Upper lobe of left lung (tissue), 6 donors: ENCODE measurements at regions not wholly inside any gene's neighbourhood (a gene's known extent, or its start where the extent isn't known, plus 50 kb on each side); places are given as distances from the start of the nearest gene placed in this dataset.

Source experiments
- ATAC-seq, 2 donors: fragments of 200-7000 bp; cut with Tn5 transposase; one replicate each; pipeline ENCODE4 v1.9.1; 2022; ENCODE audit warnings: mild to moderate bottlenecking in 2 of 2, moderate library complexity in 2 of 2; ENCODE audit not compliant: low FRiP score in 2 of 2
- DNase-seq, 2 donors: peaks; one replicate each; pipeline ENCODE4 v3.0.0-alpha.2; 2019 to 2020
- H3K27ac ChIP-seq, 4 donors: fragments of 200-600 bp; sonication (generic); one replicate each; pipeline ENCODE4 v1.5.1; 2016 to 2019
- H3K27me3 ChIP-seq, 4 donors: fragments of 200-600 bp; sonication (generic); one replicate each; pipeline ENCODE4 v1.5.1; 2017 to 2019
- H3K36me3 ChIP-seq, 4 donors: fragments of 200-600 bp; sonication (generic); one replicate each; pipeline ENCODE4 v1.5.1; 2016 to 2019
- H3K4me1 ChIP-seq, 4 donors: fragments of 200-600 bp; sonication (generic); one replicate each; pipeline ENCODE4 v1.5.1; 2018 to 2019
- H3K4me3 ChIP-seq, 4 donors: fragments of 200-600 bp; sonication (generic); one replicate each; pipeline ENCODE4 v1.5.1; 2017 to 2019; ENCODE audit warnings: mild to moderate bottlenecking in 2 of 4, moderate library complexity in 1 of 4
- H3K9me3 ChIP-seq, 4 donors: fragments of 200-600 bp; sonication (generic); one replicate each; pipeline ENCODE4 v1.5.1; 2018 to 2019
- CTCF ChIP-seq, 6 experiments: fragments of 450-650 bp in 4 of 6; fragments of 200-600 bp in 2 of 6; sonication (generic) in 2 of 6; IDR thresholded peaks; one replicate each; pipeline ENCODE4 v1.5.1; 2016 to 2019; ENCODE audit warnings: antibody characterized with exemption in 6 of 6
- EP300 ChIP-seq, 4 donors: sonication (generic); formaldehyde crosslinking; IDR thresholded peaks; one replicate each; pipeline ENCODE4 v1.5.1; 2017; ENCODE audit warnings: antibody characterized with exemption in 4 of 4, control low read depth in 2 of 4
- POLR2A ChIP-seq, 4 donors: fragments of 450-650 bp; IDR thresholded peaks; one replicate each; pipeline ENCODE4 v1.5.1; 2016 to 2017; ENCODE audit warnings: antibody characterized with exemption in 4 of 4, mild to moderate bottlenecking in 2 of 4
- POLR2AphosphoS5 ChIP-seq, 2 donors: sonication (generic); formaldehyde crosslinking; IDR thresholded peaks; one replicate each; pipeline ENCODE4 v1.5.1; 2017; ENCODE audit warnings: antibody characterized with exemption in 2 of 2
- WGBS, 2 donors: methylation state at CpG; one replicate each; pipeline ENCODE4 v1.1.5; 2017 to 2018; 5-methylcytosine and 5-hydroxymethylcytosine counted together
- donor health status: DM: no; HTN: no; CAD: no; lungs with moderate emphysema.
- donor health status: DM: no; HTN: yes; CAD: no; lungs with severe emphysema.

GRCh38 chrX:126723881-126724280 is 95.6 kb upstream of the PRR32 start:
- no peak for TF ChIP-seq POLR2AphosphoS5 (IDR thresholded peaks at IDR 0.05)
- no peak for TF ChIP-seq EP300 (IDR thresholded peaks at IDR 0.05)
- TF ChIP-seq CTCF (IDR thresholded peaks at IDR 0.05): no peak
- TF ChIP-seq POLR2A (IDR thresholded peaks at IDR 0.05): no peak
- ATAC-seq: no peak
- Histone ChIP-seq H3K9me3 (no peaks in the 10 kb centered on the region), H3K4me1 (no peaks in the 10 kb centered on the region), H3K27ac (no peak overlapping the region), H3K36me3 (no peaks in the 10 kb centered on the region), H3K27me3 (no peaks in the 10 kb centered on the region), H3K4me3 (no peak overlapping the region)
- WGBS, 2 donors: 66 to 85% methylated on average over 10 to 15 of the region's 15 CpGs
- peak in 1 of 2 donors; percentile 2 for DNase-seq

DNA sequence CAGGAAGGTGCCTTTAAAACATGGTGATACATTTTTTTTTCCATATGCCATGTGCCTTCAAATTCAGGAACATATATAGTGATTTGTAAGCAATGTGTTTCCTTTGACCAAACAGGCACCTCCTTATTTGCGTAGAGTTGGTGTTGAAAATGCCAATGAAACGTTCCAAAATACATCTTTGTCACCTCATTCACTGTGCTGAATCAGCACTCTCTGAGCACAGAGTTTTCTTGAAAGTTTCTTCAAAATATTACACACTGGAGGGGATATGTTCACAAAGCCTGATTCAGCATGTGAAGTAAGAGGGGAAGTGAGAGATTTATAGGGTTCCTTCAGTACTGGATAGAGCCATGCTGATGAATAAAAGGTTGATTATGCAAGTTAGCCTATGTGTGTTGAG is 85.7 kb upstream of the PRR32 start:
- Histone ChIP-seq H3K4me3 (no peak overlapping the region), H3K4me1 (no peaks in the 10 kb centered on the region), H3K27ac (no peak overlapping the region), H3K9me3 (no peaks in the 10 kb centered on the region), H3K27me3 (no peaks in the 10 kb centered on the region), H3K36me3 (no peaks in the 10 kb centered on the region)
- no peak for DNase-seq
- 24 to 51% methylated on average over 2 of the region's 2 CpGs for WGBS, 2 donors
- TF ChIP-seq EP300 (IDR thresholded peaks at IDR 0.05) (no peak), POLR2A (IDR thresholded peaks at IDR 0.05) (no peak), POLR2AphosphoS5 (IDR thresholded peaks at IDR 0.05) (no peak), CTCF (IDR thresholded peaks at IDR 0.05) (no peak)
- ATAC-seq: no peak
